ENCODE measurements at regions not wholly inside any gene's neighbourhood (a gene's known extent, or its start where the extent isn't known, plus 50 kb on each side); places are given as distances from the start of the nearest gene placed in this dataset.

- DNase-seq (ENCODE audit: low read depth, low spot score) = no peak
- Histone ChIP-seq H3K27me3 (ENCODE audit: insufficient read depth, low read length) (no peaks in the 10 kb centered on the region), H3K36me3 (ENCODE audit: control insufficient read depth in 1 of 2, insufficient read depth in 2 of 2, low read length in 2 of 2) (no peaks in the 10 kb centered on the region), H4K20me1 (ENCODE audit: insufficient read depth) (no peaks in the 10 kb centered on the region), H3K27ac (ENCODE audit: low read depth, low read length) (no peak overlapping the region), H2AFZ (ENCODE audit: low read depth, low read length, poor library complexity, severe bottlenecking) (no peak overlapping the region), H3K9me2 (ENCODE audit: insufficient read depth) (no peaks in the 10 kb centered on the region), H3K9ac (ENCODE audit: low read length) (no peak overlapping the region), H3K79me2 (ENCODE audit: insufficient read depth, low read length) (no peaks in the 10 kb centered on the region), H3K4me3 (replicated peaks in 1 of 2; ENCODE audit: low read depth in 1 of 2, low read length in 2 of 2) (no peak overlapping the region), H3K4me1 (ENCODE audit: control insufficient read depth in 1 of 2, insufficient read depth in 2 of 2, low read length in 2 of 2) (no peaks in the 10 kb centered on the region), H3K4me2 (ENCODE audit: low read length) (no peak overlapping the region), H3K9me3 (ENCODE audit: control insufficient read depth in 1 of 2, insufficient read depth in 1 of 2, low read depth in 1 of 2, low read length in 2 of 2) (no peaks in the 10 kb centered on the region)
- ChIA-PET POLR2A (no interaction called here), RAD21 (ENCODE audit: low non-redundant PET in 1 of 2, low total read pairs in 2 of 2, uncharacterized antibody in 2 of 2, unreplicated experiment in 2 of 2) (no interaction called here), CTCF (no interaction called here)
- intact Hi-C loops (cut with micrococcal nuclease) = no loop called here
- no peak for ATAC-seq
- no peak for TF ChIP-seq FOSL1 (IDR thresholded peaks at IDR 0.05; ENCODE audit: low read depth)
- TF ChIP-seq YY1 (IDR thresholded peaks at IDR 0.05; ENCODE audit: extremely low read depth, insufficient replicate concordance, low read depth, low read length) = no peak
- TF ChIP-seq, protein P1, sequence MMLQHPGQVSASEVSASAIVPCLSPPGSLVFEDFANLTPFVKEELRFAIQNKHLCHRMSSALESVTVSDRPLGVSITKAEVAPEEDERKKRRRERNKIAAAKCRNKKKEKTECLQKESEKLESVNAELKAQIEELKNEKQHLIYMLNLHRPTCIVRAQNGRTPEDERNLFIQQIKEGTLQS (IDR thresholded peaks at IDR 0.05) = no peak
- TF ChIP-seq, protein P2, sequence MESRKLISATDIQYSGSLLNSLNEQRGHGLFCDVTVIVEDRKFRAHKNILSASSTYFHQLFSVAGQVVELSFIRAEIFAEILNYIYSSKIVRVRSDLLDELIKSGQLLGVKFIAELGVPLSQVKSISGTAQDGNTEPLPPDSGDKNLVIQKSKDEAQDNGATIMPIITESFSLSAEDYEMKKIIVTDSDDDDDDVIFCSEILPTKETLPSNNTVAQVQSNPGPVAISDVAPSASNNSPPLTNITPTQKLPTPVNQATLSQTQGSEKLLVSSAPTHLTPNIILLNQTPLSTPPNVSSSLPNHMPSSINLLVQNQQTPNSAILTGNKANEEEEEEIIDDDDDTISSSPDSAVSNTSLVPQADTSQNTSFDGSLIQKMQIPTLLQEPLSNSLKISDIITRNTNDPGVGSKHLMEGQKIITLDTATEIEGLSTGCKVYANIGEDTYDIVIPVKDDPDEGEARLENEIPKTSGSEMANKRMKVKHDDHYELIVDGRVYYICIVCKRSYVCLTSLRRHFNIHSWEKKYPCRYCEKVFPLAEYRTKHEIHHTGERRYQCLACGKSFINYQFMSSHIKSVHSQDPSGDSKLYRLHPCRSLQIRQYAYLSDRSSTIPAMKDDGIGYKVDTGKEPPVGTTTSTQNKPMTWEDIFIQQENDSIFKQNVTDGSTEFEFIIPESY (IDR thresholded peaks at IDR 0.05; ENCODE audit: extremely low read depth, insufficient replicate concordance, low read length) = no peak
- TF ChIP-seq CBX3 (IDR thresholded peaks at IDR 0.05; ENCODE audit: low read depth) = no peak
- TF ChIP-seq SIN3A (IDR thresholded peaks at IDR 0.05; ENCODE audit: low read depth) = no peak
- TF ChIP-seq, protein P3, sequence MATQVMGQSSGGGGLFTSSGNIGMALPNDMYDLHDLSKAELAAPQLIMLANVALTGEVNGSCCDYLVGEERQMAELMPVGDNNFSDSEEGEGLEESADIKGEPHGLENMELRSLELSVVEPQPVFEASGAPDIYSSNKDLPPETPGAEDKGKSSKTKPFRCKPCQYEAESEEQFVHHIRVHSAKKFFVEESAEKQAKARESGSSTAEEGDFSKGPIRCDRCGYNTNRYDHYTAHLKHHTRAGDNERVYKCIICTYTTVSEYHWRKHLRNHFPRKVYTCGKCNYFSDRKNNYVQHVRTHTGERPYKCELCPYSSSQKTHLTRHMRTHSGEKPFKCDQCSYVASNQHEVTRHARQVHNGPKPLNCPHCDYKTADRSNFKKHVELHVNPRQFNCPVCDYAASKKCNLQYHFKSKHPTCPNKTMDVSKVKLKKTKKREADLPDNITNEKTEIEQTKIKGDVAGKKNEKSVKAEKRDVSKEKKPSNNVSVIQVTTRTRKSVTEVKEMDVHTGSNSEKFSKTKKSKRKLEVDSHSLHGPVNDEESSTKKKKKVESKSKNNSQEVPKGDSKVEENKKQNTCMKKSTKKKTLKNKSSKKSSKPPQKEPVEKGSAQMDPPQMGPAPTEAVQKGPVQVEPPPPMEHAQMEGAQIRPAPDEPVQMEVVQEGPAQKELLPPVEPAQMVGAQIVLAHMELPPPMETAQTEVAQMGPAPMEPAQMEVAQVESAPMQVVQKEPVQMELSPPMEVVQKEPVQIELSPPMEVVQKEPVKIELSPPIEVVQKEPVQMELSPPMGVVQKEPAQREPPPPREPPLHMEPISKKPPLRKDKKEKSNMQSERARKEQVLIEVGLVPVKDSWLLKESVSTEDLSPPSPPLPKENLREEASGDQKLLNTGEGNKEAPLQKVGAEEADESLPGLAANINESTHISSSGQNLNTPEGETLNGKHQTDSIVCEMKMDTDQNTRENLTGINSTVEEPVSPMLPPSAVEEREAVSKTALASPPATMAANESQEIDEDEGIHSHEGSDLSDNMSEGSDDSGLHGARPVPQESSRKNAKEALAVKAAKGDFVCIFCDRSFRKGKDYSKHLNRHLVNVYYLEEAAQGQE (IDR thresholded peaks at IDR 0.05; ENCODE audit: low read depth) = no peak
- TF ChIP-seq EGR1 (IDR thresholded peaks at IDR 0.05; ENCODE audit: low read depth) = no peak
- no TSS peak for BruUV-seq (replicated peaks)
Observed at GRCh38 chr1:219371471-219371870, 197.8 kb downstream of the LYPLAL1 start.

Measured in HCT116 (cell line).